SK-N-SH treated with all-trans-retinoic acid at 6 μM for 48 hours (cell line): ENCODE measurements at regions not wholly inside any gene's neighbourhood (a gene's known extent, or its start where the extent isn't known, plus 50 kb on each side); places are given as distances from the start of the nearest gene placed in this dataset.

Source experiments
- ATAC-seq: fragments of 200-7000 bp; cut with Tn5 transposase; 3 replicates; pipeline ENCODE4 v1.9.1; 2020; ENCODE audit warnings: mild to moderate bottlenecking, moderate library complexity
- ARNTL ChIP-seq: fragments of 450-650 bp; formaldehyde crosslinking; IDR thresholded peaks from 2 replicates; pipeline ENCODE4 v1.5.0; 2020; ENCODE audit warnings: low read depth, mild to moderate bottlenecking, moderate library complexity, borderline replicate concordance
- BACH2 ChIP-seq: fragments of 250-450 bp; sonication (Bioruptor Pico); IDR thresholded peaks from 2 replicates; pipeline ENCODE4 v1.9.0; 2021; ENCODE audit warnings: mild to moderate bottlenecking, borderline replicate concordance
- CREB5 ChIP-seq: fragments of 250-450 bp; sonication (Bioruptor Pico); IDR thresholded peaks from 2 replicates; pipeline ENCODE4 v1.5.1; 2020; ENCODE audit warnings: low read depth, mild to moderate bottlenecking, moderate library complexity
- CSDC2 ChIP-seq: fragments of 250-450 bp; sonication (Bioruptor Pico); IDR thresholded peaks from 2 replicates; pipeline ENCODE4 v1.5.0; 2020; ENCODE audit warnings: mild to moderate bottlenecking, moderate library complexity
- CSRNP3 ChIP-seq: fragments of 250-450 bp; sonication (Bioruptor Pico); IDR thresholded peaks from 2 replicates; pipeline ENCODE4 v1.5.1; 2021; ENCODE audit warnings: mild to moderate bottlenecking, moderate library complexity
- ESRRG ChIP-seq: fragments of 250-450 bp; sonication (Bioruptor Pico); IDR thresholded peaks from 2 replicates; pipeline ENCODE4 v1.6.1; 2021; ENCODE audit warnings: mild to moderate bottlenecking
- GLIS3 ChIP-seq: fragments of 250-450 bp; sonication (Bioruptor Pico); IDR thresholded peaks from 2 replicates; pipeline ENCODE4 v1.5.0; 2020; ENCODE audit warnings: mild to moderate bottlenecking, moderate library complexity
- ISL1 ChIP-seq: fragments of 250-450 bp; sonication (Bioruptor Pico); IDR thresholded peaks from 2 replicates; pipeline ENCODE4 v2.1.2; 2022; ENCODE audit warnings: mild to moderate bottlenecking, moderate library complexity
- OSR1 ChIP-seq: fragments of 250-450 bp; sonication (Bioruptor Pico); IDR thresholded peaks from 2 replicates; pipeline ENCODE4 v1.8.0; 2022; ENCODE audit warnings: moderate library complexity, mild to moderate bottlenecking, inconsistent platforms
- PPARA ChIP-seq: fragments of 250-450 bp; sonication (Bioruptor Pico); IDR thresholded peaks from 2 replicates; pipeline ENCODE4 v1.5.0; 2020; ENCODE audit warnings: mild to moderate bottlenecking, borderline replicate concordance
- RARB ChIP-seq: fragments of 250-450 bp; sonication (Bioruptor Pico); IDR thresholded peaks from 2 replicates; pipeline ENCODE4 v1.8.0; 2021; ENCODE audit warnings: mild to moderate bottlenecking, moderate library complexity
- SNAI2 ChIP-seq: fragments of 250-450 bp; sonication (Bioruptor Pico); IDR thresholded peaks from 2 replicates; pipeline ENCODE4 v1.5.0; 2020; ENCODE audit warnings: mild to moderate bottlenecking, moderate library complexity
- TCF4 ChIP-seq: fragments of 250-450 bp; sonication (Bioruptor Pico); IDR thresholded peaks from 2 replicates; pipeline ENCODE4 v1.8.0; 2021; ENCODE audit warnings: mild to moderate bottlenecking, moderate library complexity, borderline replicate concordance
- ZC3H10 ChIP-seq: fragments of 250-450 bp; sonication (Bioruptor Pico); IDR thresholded peaks from 2 replicates; pipeline ENCODE4 v1.5.1; 2021; ENCODE audit warnings: mild to moderate bottlenecking, moderate library complexity
- ZFP3 ChIP-seq: fragments of 250-450 bp; sonication (Bioruptor Pico); IDR thresholded peaks from 2 replicates; pipeline ENCODE4 v1.5.0; 2020; ENCODE audit warnings: mild to moderate bottlenecking, moderate library complexity
- ZFP30 ChIP-seq: fragments of 450-650 bp; formaldehyde crosslinking; IDR thresholded peaks from 2 replicates; pipeline ENCODE4 v1.5.0; 2022; ENCODE audit warnings: mild to moderate bottlenecking, moderate library complexity
- ZNF70 ChIP-seq: fragments of 450-650 bp; formaldehyde crosslinking; IDR thresholded peaks from 2 replicates; pipeline ENCODE4 v1.5.0; 2020; ENCODE audit warnings: mild to moderate bottlenecking, moderate library complexity
- ZNF8 ChIP-seq: fragments of 450-650 bp; formaldehyde crosslinking; IDR thresholded peaks from 2 replicates; pipeline ENCODE4 v1.5.0; 2020; ENCODE audit warnings: mild to moderate bottlenecking, moderate library complexity
- TF ChIP-seq, protein P1 (sequence below): fragments of 250-450 bp; sonication (Bioruptor Pico); IDR thresholded peaks from 2 replicates; pipeline ENCODE4 v1.8.0; 2020; ENCODE audit warnings: mild to moderate bottlenecking, moderate library complexity, borderline replicate concordance
- TF ChIP-seq, protein P2 (sequence below): fragments of 250-450 bp; sonication (Bioruptor Pico); IDR thresholded peaks from 2 replicates; pipeline ENCODE4 v1.8.0; 2021; ENCODE audit warnings: low read depth, mild to moderate bottlenecking, moderate library complexity, borderline replicate concordance

DNA sequence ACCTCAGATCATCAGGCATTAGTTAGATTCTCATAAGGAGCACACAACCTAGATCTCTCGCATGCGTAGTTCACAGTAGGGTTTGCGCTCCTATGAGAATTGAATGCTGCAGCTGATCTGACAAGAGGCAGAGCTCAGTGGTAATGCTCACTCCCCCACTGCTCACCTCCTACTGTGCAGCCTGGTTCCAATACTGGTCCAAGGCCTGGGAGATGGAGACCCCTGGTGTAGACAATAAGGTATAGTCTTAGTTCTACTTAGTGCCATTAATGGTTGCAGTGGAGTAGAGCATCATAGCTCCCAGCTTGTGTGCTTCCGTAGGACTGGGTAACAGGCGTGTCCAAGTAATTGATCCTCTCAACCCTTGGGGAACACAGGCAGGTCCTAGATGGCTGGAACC lies 70.4 kb upstream of the ANKRD55 start:
- peak; percentile 40 for ATAC-seq
- TF ChIP-seq ZFP30 (no peak), ZNF70 (CRISPR knock-in tag) (no peak), ZFP3 (CRISPR knock-in tag) (no peak), CSRNP3 (CRISPR knock-in tag) (no peak), CSDC2 (CRISPR knock-in tag) (no peak), TCF4 (CRISPR knock-in tag) (no peak), ZC3H10 (CRISPR knock-in tag) (no peak), PPARA (CRISPR knock-in tag) (no peak), ZNF8 (CRISPR knock-in tag) (no peak), CREB5 (CRISPR knock-in tag) (no peak), OSR1 (CRISPR knock-in tag) (no peak)

DNA sequence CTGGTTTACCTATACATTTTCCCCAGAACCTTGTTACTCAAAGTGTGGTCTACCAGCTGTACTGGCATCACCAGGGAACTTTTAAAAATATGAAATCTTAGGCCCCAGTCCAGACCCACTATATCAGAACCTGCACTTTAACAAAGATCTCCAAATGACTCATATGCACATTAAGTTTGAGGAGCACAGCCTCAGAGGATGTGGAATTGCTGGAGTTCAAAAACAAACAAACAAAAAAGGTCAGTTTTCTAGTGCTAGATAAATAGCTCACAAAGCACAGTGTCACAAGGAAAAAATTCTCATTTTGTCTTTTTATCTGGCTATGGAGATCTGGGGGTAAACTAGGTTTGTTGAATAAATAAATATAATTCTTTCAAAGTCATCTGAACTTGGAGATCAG lies 68.9 kb upstream of the ANKRD55 start:
- TF ChIP-seq ESRRG (CRISPR knock-in tag): no peak
- TF ChIP-seq, protein P1, sequence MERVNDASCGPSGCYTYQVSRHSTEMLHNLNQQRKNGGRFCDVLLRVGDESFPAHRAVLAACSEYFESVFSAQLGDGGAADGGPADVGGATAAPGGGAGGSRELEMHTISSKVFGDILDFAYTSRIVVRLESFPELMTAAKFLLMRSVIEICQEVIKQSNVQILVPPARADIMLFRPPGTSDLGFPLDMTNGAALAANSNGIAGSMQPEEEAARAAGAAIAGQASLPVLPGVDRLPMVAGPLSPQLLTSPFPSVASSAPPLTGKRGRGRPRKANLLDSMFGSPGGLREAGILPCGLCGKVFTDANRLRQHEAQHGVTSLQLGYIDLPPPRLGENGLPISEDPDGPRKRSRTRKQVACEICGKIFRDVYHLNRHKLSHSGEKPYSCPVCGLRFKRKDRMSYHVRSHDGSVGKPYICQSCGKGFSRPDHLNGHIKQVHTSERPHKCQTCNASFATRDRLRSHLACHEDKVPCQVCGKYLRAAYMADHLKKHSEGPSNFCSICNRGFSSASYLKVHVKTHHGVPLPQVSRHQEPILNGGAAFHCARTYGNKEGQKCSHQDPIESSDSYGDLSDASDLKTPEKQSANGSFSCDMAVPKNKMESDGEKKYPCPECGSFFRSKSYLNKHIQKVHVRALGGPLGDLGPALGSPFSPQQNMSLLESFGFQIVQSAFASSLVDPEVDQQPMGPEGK: no peak
- ATAC-seq: no peak

DNA sequence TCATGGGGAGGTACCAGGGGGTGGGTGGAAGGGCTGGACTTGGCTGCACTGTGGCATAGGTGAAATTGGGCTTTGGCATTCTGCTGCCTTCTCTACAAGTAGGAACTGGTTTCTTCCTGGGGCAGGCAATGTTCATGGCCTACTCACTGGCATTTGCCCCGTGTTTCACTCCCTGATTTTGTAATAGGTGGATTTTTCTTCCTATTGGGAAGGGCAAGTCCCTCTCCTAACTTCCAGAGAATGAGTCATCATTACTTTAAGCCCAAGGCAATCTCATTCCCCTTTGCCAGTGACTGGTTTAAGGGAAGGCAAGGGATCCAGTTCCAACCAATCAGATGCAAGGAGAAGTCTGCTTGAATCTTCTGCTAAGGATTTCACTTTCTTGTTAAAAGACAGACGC lies 67.9 kb upstream of the ANKRD55 start:
- TF ChIP-seq BACH2 (no peak), ZC3H10 (CRISPR knock-in tag) (no peak), TCF4 (CRISPR knock-in tag) (no peak), ARNTL (CRISPR knock-in tag) (no peak), CREB5 (CRISPR knock-in tag) (no peak), PPARA (CRISPR knock-in tag) (no peak), CSDC2 (CRISPR knock-in tag) (no peak), ZNF8 (CRISPR knock-in tag) (no peak), CSRNP3 (CRISPR knock-in tag) (no peak), ISL1 (CRISPR knock-in tag) (no peak), RARB (CRISPR knock-in tag) (no peak), ZFP30 (no peak), ZFP3 (CRISPR knock-in tag) (no peak), GLIS3 (no peak), SNAI2 (CRISPR knock-in tag) (no peak)
- TF ChIP-seq, protein P1: no peak
- TF ChIP-seq, protein P2, sequence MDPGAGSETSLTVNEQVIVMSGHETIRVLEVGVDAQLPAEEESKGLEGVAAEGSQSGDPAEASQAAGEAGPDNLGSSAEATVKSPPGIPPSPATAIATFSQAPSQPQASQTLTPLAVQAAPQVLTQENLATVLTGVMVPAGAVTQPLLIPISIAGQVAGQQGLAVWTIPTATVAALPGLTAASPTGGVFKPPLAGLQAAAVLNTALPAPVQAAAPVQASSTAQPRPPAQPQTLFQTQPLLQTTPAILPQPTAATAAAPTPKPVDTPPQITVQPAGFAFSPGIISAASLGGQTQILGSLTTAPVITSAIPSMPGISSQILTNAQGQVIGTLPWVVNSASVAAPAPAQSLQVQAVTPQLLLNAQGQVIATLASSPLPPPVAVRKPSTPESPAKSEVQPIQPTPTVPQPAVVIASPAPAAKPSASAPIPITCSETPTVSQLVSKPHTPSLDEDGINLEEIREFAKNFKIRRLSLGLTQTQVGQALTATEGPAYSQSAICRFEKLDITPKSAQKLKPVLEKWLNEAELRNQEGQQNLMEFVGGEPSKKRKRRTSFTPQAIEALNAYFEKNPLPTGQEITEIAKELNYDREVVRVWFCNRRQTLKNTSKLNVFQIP (CRISPR knock-in tag): no peak
- no peak for ATAC-seq
